ENCODE measurements at regions not wholly inside any gene's neighbourhood (a gene's known extent, or its start where the extent isn't known, plus 50 kb on each side); places are given as distances from the start of the nearest gene placed in this dataset.

GRCh38 chr6:100998111-100998510 lies 117.0 kb upstream of the ASCC3 start:
- Histone ChIP-seq H3K27ac (no peak overlapping the region), H3K27me3 (ENCODE audit: low read depth) (no peaks in the 10 kb centered on the region), H3K36me3 (no peaks in the 10 kb centered on the region), H3K4me3 (no peak overlapping the region), H3K4me1 (no peaks in the 10 kb centered on the region), H3K9me3 (peaks cover under 1% of the 10 kb centered on the region)
- no peak for ATAC-seq
- intact Hi-C loops (cut with DNase I) = no loop called here
- no peak for DNase-seq
- TF ChIP-seq CTCF (IDR thresholded peaks at IDR 0.05) = no peak

- H3K27me3 ChIP-seq (ENCODE audit: low read depth) = no peaks in the 10 kb centered on the region
Measured at GRCh38 chr6:100999034-100999597, 118.0 kb upstream of the ASCC3 start.

GRCh38 chr6:101000341-101000740 lies 119.2 kb upstream of the ASCC3 start:
- Histone ChIP-seq H3K4me3 (no peak overlapping the region), H3K36me3 (no peaks in the 10 kb centered on the region), H3K9me3 (peaks cover 3% of the 10 kb centered on the region), H3K4me1 (no peaks in the 10 kb centered on the region), H3K27me3 (ENCODE audit: low read depth) (no peaks in the 10 kb centered on the region), H3K27ac (no peak overlapping the region)
- no peak for TF ChIP-seq CTCF (IDR thresholded peaks at IDR 0.05)
- peak; percentile 46 to 85 for ATAC-seq
- intact Hi-C loops (cut with DNase I) = no loop called here
- no peak for DNase-seq

More at GRCh38 chr6:100999034-100999597, 118.0 kb upstream of the ASCC3 start:
- Histone ChIP-seq H3K4me3 (no peak overlapping the region), H3K4me1 (no peaks in the 10 kb centered on the region), H3K36me3 (no peaks in the 10 kb centered on the region), H3K27ac (no peak overlapping the region), H3K9me3 (peaks cover 3% of the 10 kb centered on the region)
- DNase-seq = no peak
- TF ChIP-seq CTCF (IDR thresholded peaks at IDR 0.05) = no peak
- intact Hi-C loops (cut with DNase I) = no loop called here
- ATAC-seq = no peak

- no peak for DNase-seq
- intact Hi-C loops (cut with DNase I) = no loop called here
Measured at GRCh38 chr6:101001012-101001411, 119.9 kb upstream of the ASCC3 start.

GRCh38 chr6:101001607-101002006 lies 120.5 kb upstream of the ASCC3 start:
- Histone ChIP-seq H3K36me3 (no peaks in the 10 kb centered on the region), H3K9me3 (peaks cover 3% of the 10 kb centered on the region), H3K27me3 (ENCODE audit: low read depth) (no peaks in the 10 kb centered on the region), H3K4me3 (no peak overlapping the region), H3K27ac (no peak overlapping the region), H3K4me1 (no peaks in the 10 kb centered on the region)
- no peak for TF ChIP-seq CTCF (IDR thresholded peaks at IDR 0.05)
- ATAC-seq (no peak), DNase-seq (no peak)
- intact Hi-C loops (cut with DNase I) = no loop called here

More at GRCh38 chr6:101001012-101001411, 119.9 kb upstream of the ASCC3 start:
- Histone ChIP-seq H3K4me3 (no peak overlapping the region), H3K27ac (no peak overlapping the region), H3K36me3 (no peaks in the 10 kb centered on the region), H3K4me1 (no peaks in the 10 kb centered on the region), H3K9me3 (peaks cover 3% of the 10 kb centered on the region), H3K27me3 (ENCODE audit: low read depth) (no peaks in the 10 kb centered on the region)
- peak in 1 of 2 donors; percentile 45 for ATAC-seq
- TF ChIP-seq CTCF (IDR thresholded peaks at IDR 0.05) = no peak

Measured in lower lobe of right lung (tissue), 2 donors.